Type B pancreatic cell (in vitro differentiated cells): ENCODE measurements at regions not wholly inside any gene's neighbourhood (a gene's known extent, or its start where the extent isn't known, plus 50 kb on each side); places are given as distances from the start of the nearest gene placed in this dataset.

Source experiments
- DNase-seq: peaks from one replicate; pipeline ENCODE4 v3.0.0; 2021; ENCODE audit warnings: mixed read lengths; ENCODE audit not compliant: unreplicated experiment; ENCODE audit errors: extremely low spot score
- H3K27ac Mint-ChIP-seq: 2 replicates; pipeline ENCODE4 v1.8.0; 2021; ENCODE audit warnings: mild to moderate bottlenecking, mixed read lengths
- H3K27me3 Mint-ChIP-seq: 2 replicates; pipeline ENCODE4 v1.8.0; 2021; ENCODE audit warnings: mixed read lengths
- H3K36me3 Mint-ChIP-seq: 2 replicates; pipeline ENCODE4 v1.8.0; 2021; ENCODE audit warnings: mixed read lengths
- H3K4me1 Mint-ChIP-seq: one replicate; pipeline ENCODE4 v1.8.0; 2021; ENCODE audit warnings: mixed read lengths; ENCODE audit not compliant: unreplicated experiment
- H3K4me3 Mint-ChIP-seq: 2 replicates; pipeline ENCODE4 v1.8.0; 2021; ENCODE audit warnings: mild to moderate bottlenecking, mixed read lengths
- H3K9me3 Mint-ChIP-seq: 2 replicates; pipeline ENCODE4 v1.8.0; 2021; ENCODE audit warnings: mixed read lengths
- CTCF ChIP-seq: fragments of 200-600 bp; sonication (generic); conservative IDR thresholded peaks from 2 replicates; pipeline ENCODE4 v1.5.0; 2021; ENCODE audit warnings: antibody characterized with exemption, mild to moderate bottlenecking

GRCh38 chr2:212683346-212684097, 144.9 kb upstream of the ERBB4 start:
- TF ChIP-seq CTCF: no peak
- H3K4me1 Mint-ChIP-seq: peaks cover 4% of the 10 kb centered on the region
- no peak overlapping the region for H3K27ac Mint-ChIP-seq
- no peaks in the 10 kb centered on the region for H3K27me3 Mint-ChIP-seq
- no peak for DNase-seq
- H3K36me3 Mint-ChIP-seq: no peaks in the 10 kb centered on the region
- H3K4me3 Mint-ChIP-seq: no peak overlapping the region
- no peaks in the 10 kb centered on the region for H3K9me3 Mint-ChIP-seq

- no peak overlapping the region for H3K4me3 Mint-ChIP-seq
- no peaks in the 10 kb centered on the region for H3K9me3 Mint-ChIP-seq
Observed at GRCh38 chr2:212682937-212683336, 144.3 kb upstream of the ERBB4 start.

GRCh38 chr2:212677466-212677865, 138.9 kb upstream of the ERBB4 start:
- no peak for TF ChIP-seq CTCF
- no peaks in the 10 kb centered on the region for H3K4me1 Mint-ChIP-seq
- H3K9me3 Mint-ChIP-seq: no peaks in the 10 kb centered on the region
- no peaks in the 10 kb centered on the region for H3K36me3 Mint-ChIP-seq
- no peak for DNase-seq
- H3K27ac Mint-ChIP-seq: no peak overlapping the region
- H3K27me3 Mint-ChIP-seq: no peaks in the 10 kb centered on the region
- H3K4me3 Mint-ChIP-seq: no peak overlapping the region

More at GRCh38 chr2:212682937-212683336, 144.3 kb upstream of the ERBB4 start:
- DNase-seq: no peak
- H3K36me3 Mint-ChIP-seq: no peaks in the 10 kb centered on the region
- no peak for TF ChIP-seq CTCF
- H3K4me1 Mint-ChIP-seq: peaks cover 4% of the 10 kb centered on the region
- no peaks in the 10 kb centered on the region for H3K27me3 Mint-ChIP-seq
- no peak overlapping the region for H3K27ac Mint-ChIP-seq

GRCh38 chr2:212672186-212672585, 133.6 kb upstream of the ERBB4 start:
- no peak for TF ChIP-seq CTCF
- no peak overlapping the region for H3K27ac Mint-ChIP-seq
- DNase-seq: no peak
- H3K4me1 Mint-ChIP-seq: no peaks in the 10 kb centered on the region
- no peaks in the 10 kb centered on the region for H3K27me3 Mint-ChIP-seq
- no peak overlapping the region for H3K4me3 Mint-ChIP-seq
- H3K9me3 Mint-ChIP-seq: no peaks in the 10 kb centered on the region
- H3K36me3 Mint-ChIP-seq: no peaks in the 10 kb centered on the region

- no peaks in the 10 kb centered on the region for H3K27me3 Mint-ChIP-seq
- H3K36me3 Mint-ChIP-seq: no peaks in the 10 kb centered on the region
- H3K9me3 Mint-ChIP-seq: no peaks in the 10 kb centered on the region
- H3K4me1 Mint-ChIP-seq: no peaks in the 10 kb centered on the region
- no peak overlapping the region for H3K27ac Mint-ChIP-seq
- no peak overlapping the region for H3K4me3 Mint-ChIP-seq
- TF ChIP-seq CTCF: no peak
- no peak for DNase-seq
Observed at GRCh38 chr2:212669761-212670160, 131.2 kb upstream of the ERBB4 start.
